Chondrocyte (in vitro differentiated cells): ENCODE measurements at regions not wholly inside any gene's neighbourhood (a gene's known extent, or its start where the extent isn't known, plus 50 kb on each side); places are given as distances from the start of the nearest gene placed in this dataset.

Source experiments
- DNase-seq: peaks from one replicate; pipeline ENCODE4 v3.0.0; 2021; ENCODE audit warnings: mixed read lengths, low spot score
- H3K27ac Mint-ChIP-seq: one replicate; pipeline ENCODE4 v1.8.0; 2021; ENCODE audit warnings: mild to moderate bottlenecking, moderate library complexity, mixed read lengths; ENCODE audit not compliant: unreplicated experiment
- H3K27me3 Mint-ChIP-seq: 2 replicates; pipeline ENCODE4 v1.8.0; 2021; ENCODE audit warnings: low read depth, mixed read lengths
- H3K36me3 Mint-ChIP-seq: 2 replicates; pipeline ENCODE4 v1.8.0; 2021; ENCODE audit warnings: low read depth, mixed read lengths
- H3K4me1 Mint-ChIP-seq: 2 replicates; pipeline ENCODE4 v1.8.0; 2021; ENCODE audit warnings: low read depth, mild to moderate bottlenecking, mixed read lengths
- H3K4me3 Mint-ChIP-seq: one replicate; pipeline ENCODE4 v1.8.0; 2021; ENCODE audit warnings: mild to moderate bottlenecking, moderate library complexity, mixed read lengths; ENCODE audit not compliant: unreplicated experiment
- H3K9me3 Mint-ChIP-seq: 2 replicates; pipeline ENCODE4 v1.8.0; 2021; ENCODE audit warnings: low read depth, mixed read lengths
- CTCF ChIP-seq: fragments of 200-600 bp; sonication (generic); IDR thresholded peaks from 2 replicates; pipeline ENCODE4 v1.5.0; 2021; ENCODE audit warnings: antibody characterized with exemption, mild to moderate bottlenecking, moderate library complexity

- DNase-seq: no peak
Measured at GRCh38 chr13:30020726-30021312, 170.4 kb upstream of the UBL3 start.

GRCh38 chr13:30019648-30020626 lies 169.5 kb upstream of the UBL3 start:
- Mint-ChIP-seq H3K4me3 (no peak overlapping the region), H3K9me3 (no peaks in the 10 kb centered on the region), H3K27ac (no peak overlapping the region), H3K27me3 (no peaks in the 10 kb centered on the region), H3K36me3 (peaks cover 2% of the 10 kb centered on the region), H3K4me1 (peaks cover 31% of the 10 kb centered on the region)
- TF ChIP-seq CTCF: no peak
- no peak for DNase-seq

More at GRCh38 chr13:30020726-30021312, 170.4 kb upstream of the UBL3 start:
- Mint-ChIP-seq H3K27me3 (no peaks in the 10 kb centered on the region), H3K27ac (no peak overlapping the region), H3K9me3 (no peaks in the 10 kb centered on the region), H3K36me3 (peaks cover 2% of the 10 kb centered on the region), H3K4me3 (no peak overlapping the region), H3K4me1 (peaks cover 37% of the 10 kb centered on the region)
- TF ChIP-seq CTCF: no peak

- TF ChIP-seq CTCF: peak; percentile 37
- Mint-ChIP-seq H3K9me3 (no peaks in the 10 kb centered on the region), H3K27ac (no peak overlapping the region), H3K36me3 (no peaks in the 10 kb centered on the region), H3K4me3 (no peak overlapping the region), H3K27me3 (no peaks in the 10 kb centered on the region), H3K4me1 (peaks cover 31% of the 10 kb centered on the region)
- DNase-seq: no peak
Measured at GRCh38 chr13:30017880-30018279, 167.5 kb upstream of the UBL3 start.

GRCh38 chr13:30016398-30016797 lies 166.0 kb upstream of the UBL3 start:
- H3K4me3 Mint-ChIP-seq: no peak overlapping the region
- peaks cover 27% of the 10 kb centered on the region for H3K4me1 Mint-ChIP-seq
- no peak overlapping the region for H3K27ac Mint-ChIP-seq

More at GRCh38 chr13:30016398-30016797, 166.0 kb upstream of the UBL3 start:
- H3K36me3 Mint-ChIP-seq: no peaks in the 10 kb centered on the region
- TF ChIP-seq CTCF: no peak
- no peaks in the 10 kb centered on the region for H3K27me3 Mint-ChIP-seq
- no peaks in the 10 kb centered on the region for H3K9me3 Mint-ChIP-seq
- DNase-seq: no peak
